Heart left ventricle (tissue), 16 donors: ENCODE measurements at regions not wholly inside any gene's neighbourhood (a gene's known extent, or its start where the extent isn't known, plus 50 kb on each side); places are given as distances from the start of the nearest gene placed in this dataset.

ENCODE experiments used
- ATAC-seq, 4 donors: fragments of 200-7000 bp; cut with Tn5 transposase; one replicate each; pipeline ENCODE4 v1.9.1; 2020 to 2022; ENCODE audit warnings: moderate library complexity in 4 of 4, mild to moderate bottlenecking in 3 of 4, moderate number of reproducible peaks in 1 of 4
- DNase-seq, 5 donors: peaks; one replicate each; pipeline ENCODE4 v3.0.0-alpha.2; 2020
- H3K27ac ChIP-seq, 12 donors: fragments of 200-600 bp; sonication (generic) in 4 of 12; one replicate each; pipeline versions ENCODE4 v1.5.0 to v1.8.0; 2016 to 2022; ENCODE audit warnings: mild to moderate bottlenecking in 2 of 12
- H3K27me3 ChIP-seq, 9 donors: fragments of 200-600 bp; sonication (generic) in 2 of 9; one replicate each; pipeline versions ENCODE4 v1.5.1 to v1.8.0; 2016 to 2022; ENCODE audit warnings: mild to moderate bottlenecking in 3 of 9
- H3K36me3 ChIP-seq, 9 donors: fragments of 200-600 bp; sonication (generic) in 2 of 9; one replicate each; pipeline versions ENCODE4 v1.5.0 to v1.8.0; 2018 to 2022; ENCODE audit warnings: mild to moderate bottlenecking in 2 of 9
- H3K4me1 ChIP-seq, 12 donors: fragments of 200-600 bp; sonication (generic) in 4 of 12; one replicate each; pipeline versions ENCODE4 v1.5.0 to v1.8.0; 2016 to 2022; ENCODE audit warnings: mild to moderate bottlenecking in 3 of 12
- H3K4me3 ChIP-seq, 12 donors: fragments of 200-600 bp; sonication (generic) in 4 of 12; one replicate each; pipeline versions ENCODE4 v1.5.0 to v1.8.0; 2017 to 2022; ENCODE audit warnings: mild to moderate bottlenecking in 9 of 12, moderate library complexity in 4 of 12
- H3K9me3 ChIP-seq, 12 donors: fragments of 200-600 bp; sonication (generic) in 4 of 12; one replicate each; pipeline versions ENCODE4 v1.5.0 to v1.8.0; 2016 to 2022; ENCODE audit warnings: mild to moderate bottlenecking in 1 of 12
- POLR2A ChIP-seq, 2 donors: fragments of 450-650 bp; IDR thresholded peaks; one replicate each; pipeline ENCODE4 v1.6.1; 2017; ENCODE audit warnings: antibody characterized with exemption in 2 of 2, mild to moderate bottlenecking in 2 of 2, moderate library complexity in 2 of 2
- WGBS, 4 donors: extraction: QIAGEN DNeasy Blood & Tissue Kit in 2 of 4; methylation state at CpG; one replicate each; pipeline versions ENCODE4 v1.1.5 to v1.1.7; 2013 to 2018; 5-methylcytosine and 5-hydroxymethylcytosine counted together
- intact Hi-C, 10 donors: fragments of 100-400 bp; cut with DNase I; formaldehyde crosslinking; loops; one replicate each; pipeline versions ENCODE4 v1.11.1 to v1.14.2; 2022
- TF ChIP-seq, protein P1 (sequence below), 12 donors: fragments of 200-600 bp; sonication (generic) in 4 of 12; IDR thresholded peaks; one replicate each; pipeline versions ENCODE4 v1.5.0 to v1.8.0; 2018 to 2022; ENCODE audit warnings: antibody characterized with exemption in 12 of 12, mild to moderate bottlenecking in 5 of 12
- donor health status: ischemic (EF 13 %, LVEDD 7.1; RV severe dilation, severe dysfunction).
- donor health status: healthy with polysubstance abuse.
- donor health status: DM: no; HTN: yes; CAD: no.
- donor health status: DM: no; HTN: no; CAD: no.
- donor health status: ischemic (EF 25% LVEDD 6.9; RV normal size, moderate dysfunction).
- donor health status: ischemic (EF 25% LVEDD 5.7; RV mildly dilated, moderate dysfunction).
- donor health status: healthy.
- donor health status: DM: yes; HTN: yes; CAD: no.
- donor health status: ischemic (EF 35%, LVEDD 5.7; RV mildly dilated, moderate dysfunction).
- donor health status: nonischemic (EF 11% LVEDD 7.7; RV severe dilation, severe dysfunction).
- donor health status: DM: yes; HTN: yes; CAD: no.
- donor health status: PGD.
- donor health status: ischemic (EF 29% LVEDD 5.4; RV normal size, mild dysfunction).
- donor health status: nonischemic (EF 23%, LVEDD 6.1; RV moderate dilation, normal function).

DNA sequence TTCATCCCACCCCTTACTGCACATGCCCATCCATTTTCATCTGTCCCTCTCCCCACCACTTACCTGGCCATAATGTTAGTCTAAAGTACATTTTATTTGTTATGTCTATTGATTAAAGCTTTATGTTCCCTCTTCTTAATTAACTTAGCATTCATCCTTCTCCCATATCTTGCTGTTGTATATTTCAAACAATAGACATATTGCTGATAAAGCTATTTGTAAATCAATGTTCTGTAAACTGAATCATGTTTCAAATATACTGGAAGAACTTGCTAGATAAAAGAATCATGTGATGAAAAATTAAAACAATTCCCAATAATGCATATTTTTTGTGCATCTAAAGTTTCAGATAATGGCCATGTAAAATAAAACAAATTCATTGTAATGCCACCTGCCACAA lies 249.2 kb downstream of the IGSF11 start:
- peaks cover 0 to 10% (median 0%) of the 10 kb centered on the region in 9 donors for H3K27me3 ChIP-seq
- no peak overlapping the region for H3K27ac ChIP-seq
- TF ChIP-seq, protein P1, sequence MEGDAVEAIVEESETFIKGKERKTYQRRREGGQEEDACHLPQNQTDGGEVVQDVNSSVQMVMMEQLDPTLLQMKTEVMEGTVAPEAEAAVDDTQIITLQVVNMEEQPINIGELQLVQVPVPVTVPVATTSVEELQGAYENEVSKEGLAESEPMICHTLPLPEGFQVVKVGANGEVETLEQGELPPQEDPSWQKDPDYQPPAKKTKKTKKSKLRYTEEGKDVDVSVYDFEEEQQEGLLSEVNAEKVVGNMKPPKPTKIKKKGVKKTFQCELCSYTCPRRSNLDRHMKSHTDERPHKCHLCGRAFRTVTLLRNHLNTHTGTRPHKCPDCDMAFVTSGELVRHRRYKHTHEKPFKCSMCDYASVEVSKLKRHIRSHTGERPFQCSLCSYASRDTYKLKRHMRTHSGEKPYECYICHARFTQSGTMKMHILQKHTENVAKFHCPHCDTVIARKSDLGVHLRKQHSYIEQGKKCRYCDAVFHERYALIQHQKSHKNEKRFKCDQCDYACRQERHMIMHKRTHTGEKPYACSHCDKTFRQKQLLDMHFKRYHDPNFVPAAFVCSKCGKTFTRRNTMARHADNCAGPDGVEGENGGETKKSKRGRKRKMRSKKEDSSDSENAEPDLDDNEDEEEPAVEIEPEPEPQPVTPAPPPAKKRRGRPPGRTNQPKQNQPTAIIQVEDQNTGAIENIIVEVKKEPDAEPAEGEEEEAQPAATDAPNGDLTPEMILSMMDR (IDR thresholded peaks at IDR 0.05) = no peak
- TF ChIP-seq POLR2A (IDR thresholded peaks at IDR 0.05) = no peak
- H3K9me3 ChIP-seq = no peaks in the 10 kb centered on the region
- peaks cover 0 to 7% (median 0%) of the 10 kb centered on the region in 12 donors for H3K4me1 ChIP-seq
- ATAC-seq (no peak), DNase-seq (no peak)
- no peak overlapping the region for H3K4me3 ChIP-seq
- no peaks in the 10 kb centered on the region for H3K36me3 ChIP-seq
- intact Hi-C loops = no loop called here

DNA sequence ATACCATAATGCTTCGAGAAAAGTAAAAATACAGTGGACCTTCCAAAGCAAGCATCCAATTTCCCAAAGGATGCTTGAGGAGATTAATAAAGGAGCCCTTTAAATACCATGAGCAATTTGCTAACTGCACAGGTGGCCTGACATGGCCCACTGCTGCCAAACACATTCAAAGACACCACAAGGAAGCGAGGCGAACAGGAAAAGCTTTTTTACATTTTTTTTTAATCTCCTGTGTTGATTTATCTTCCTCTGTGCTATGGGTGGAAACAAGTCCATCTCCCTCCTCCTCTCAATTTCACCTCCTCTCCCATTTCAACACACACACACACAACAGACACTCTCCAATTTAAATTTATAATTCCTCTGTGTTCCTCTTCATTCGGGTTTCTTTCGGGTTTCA lies 243.4 kb downstream of the IGSF11 start:
- H3K4me3 ChIP-seq = no peak overlapping the region
- intact Hi-C loops = no loop called here
- no peaks in the 10 kb centered on the region for H3K4me1 ChIP-seq
- TF ChIP-seq, protein P1 (IDR thresholded peaks at IDR 0.05) = no peak
- TF ChIP-seq POLR2A (IDR thresholded peaks at IDR 0.05) = no peak
- H3K9me3 ChIP-seq = no peaks in the 10 kb centered on the region
- H3K36me3 ChIP-seq = no peaks in the 10 kb centered on the region
- no peak overlapping the region for H3K27ac ChIP-seq
- WGBS, 4 donors = 54 to 65% (median 63%) methylated on average over 5 of the region's 5 CpGs
- ATAC-seq (no peak), DNase-seq (no peak)
- H3K27me3 ChIP-seq = no peaks in the 10 kb centered on the region

DNA sequence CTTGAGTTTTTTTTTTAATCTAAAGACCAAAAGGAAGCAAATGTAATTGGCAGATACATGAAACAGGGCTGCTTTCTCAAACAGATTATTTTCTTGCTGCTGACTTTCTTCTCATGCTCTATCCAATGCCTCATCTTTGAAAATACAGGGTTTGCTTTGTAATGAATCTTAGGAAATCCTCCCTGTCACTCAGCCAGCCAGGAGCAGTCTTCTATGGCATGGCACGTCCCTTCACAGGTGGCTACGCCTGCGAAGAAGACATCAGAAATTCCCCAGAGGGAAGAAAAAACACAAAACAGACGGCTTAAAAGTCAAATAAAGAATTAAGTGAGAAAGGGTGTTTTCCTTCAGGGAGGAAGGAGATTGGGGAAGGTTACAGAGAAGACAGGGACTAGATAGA lies 242.5 kb downstream of the IGSF11 start:
- intact Hi-C loops = no loop called here
- no peak for TF ChIP-seq POLR2A (IDR thresholded peaks at IDR 0.05)
- TF ChIP-seq, protein P1 (IDR thresholded peaks at IDR 0.05) = no peak
- Histone ChIP-seq H3K4me3 (no peak overlapping the region), H3K27ac (no peak overlapping the region), H3K36me3 (no peaks in the 10 kb centered on the region), H3K4me1 (no peaks in the 10 kb centered on the region), H3K27me3 (no peaks in the 10 kb centered on the region), H3K9me3 (no peaks in the 10 kb centered on the region)
- WGBS, 4 donors = 38 to 56% (median 53%) methylated on average over 4 of the region's 4 CpGs
- DNase-seq (no peak), ATAC-seq (no peak)

DNA sequence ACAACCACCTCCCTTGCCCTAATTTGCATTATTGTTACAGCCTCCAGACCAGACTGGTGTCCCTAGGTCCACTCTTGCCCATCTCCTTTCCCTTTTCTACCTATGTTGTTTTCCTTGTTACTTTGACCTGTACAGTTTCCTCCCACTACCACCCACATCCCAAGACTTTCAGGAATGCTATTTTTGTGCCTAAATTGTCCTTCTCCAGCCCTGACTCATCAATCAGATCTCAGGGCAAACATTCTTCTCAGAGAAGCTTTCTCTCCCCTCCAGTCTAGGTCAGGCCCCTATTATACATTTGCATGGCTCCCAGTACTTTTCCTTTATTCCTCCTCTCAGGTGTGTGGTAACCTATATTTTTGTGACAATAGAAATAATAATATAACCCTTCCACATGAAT lies 241.5 kb downstream of the IGSF11 start:
- no peak for TF ChIP-seq POLR2A (IDR thresholded peaks at IDR 0.05)
- TF ChIP-seq, protein P1 (IDR thresholded peaks at IDR 0.05) = no peak
- Histone ChIP-seq H3K36me3 (no peaks in the 10 kb centered on the region), H3K4me3 (no peak overlapping the region), H3K9me3 (no peaks in the 10 kb centered on the region), H3K27ac (no peak overlapping the region), H3K4me1 (no peaks in the 10 kb centered on the region), H3K27me3 (no peaks in the 10 kb centered on the region)
- intact Hi-C loops = no loop called here
- DNase-seq (no peak), ATAC-seq (no peak)
